Stimulated activated CD8-positive, alpha-beta memory T cell treated with anti-CD3 and anti-CD28 coated beads, Interleukin-7, amount 100 ng/mL, for 48 hours (primary cell): ENCODE measurements at regions not wholly inside any gene's neighbourhood (a gene's known extent, or its start where the extent isn't known, plus 50 kb on each side); places are given as distances from the start of the nearest gene placed in this dataset.

Experiments used
- DNase-seq, 2 donors: peaks; one replicate each; pipeline ENCODE4 v3.0.0-alpha.2; 2020; ENCODE audit warnings: low read depth in 1 of 2; ENCODE audit errors: extremely low read depth in 1 of 2

- no peak for DNase-seq
Measured at GRCh38 chr11:32315121-32315520, 120.2 kb downstream of the WT1 start.

- DNase-seq, result no peak
Measured at GRCh38 chr11:32316232-32316631, 119.1 kb downstream of the WT1 start.

GRCh38 chr11:32316858-32317642, 118.3 kb downstream of the WT1 start:
- DNase-seq, result no peak

GRCh38 chr11:32317643-32318042, 117.7 kb downstream of the WT1 start:
- DNase-seq, result no peak

GRCh38 chr11:32318071-32319055, 117.0 kb downstream of the WT1 start:
- DNase-seq, result no peak

GRCh38 chr11:32323814-32324130, 111.6 kb downstream of the WT1 start:
- DNase-seq, result no peak

GRCh38 chr11:32325187-32325586, 110.2 kb downstream of the WT1 start:
- no peak for DNase-seq

GRCh38 chr11:32325725-32326124, 109.6 kb downstream of the WT1 start:
- no peak for DNase-seq

- DNase-seq, result no peak
Measured at GRCh38 chr11:32326522-32326921, 108.8 kb downstream of the WT1 start.

- no peak for DNase-seq
Measured at GRCh38 chr11:32328392-32328791, 106.9 kb downstream of the WT1 start.

GRCh38 chr11:32331098-32331497, 104.2 kb downstream of the WT1 start:
- no peak for DNase-seq

- DNase-seq, result no peak
Measured at GRCh38 chr11:32331792-32332191, 103.5 kb downstream of the WT1 start.

- no peak for DNase-seq
Measured at GRCh38 chr11:32332990-32333319, 102.4 kb downstream of the WT1 start.

- DNase-seq, result no peak
Measured at GRCh38 chr11:32333320-32333991, 101.9 kb downstream of the WT1 start.

GRCh38 chr11:32334822-32335221, 100.5 kb downstream of the WT1 start:
- no peak for DNase-seq
